MM.1S (cell line): ENCODE measurements at regions not wholly inside any gene's neighbourhood (a gene's known extent, or its start where the extent isn't known, plus 50 kb on each side); places are given as distances from the start of the nearest gene placed in this dataset.

Source experiments
- DNase-seq: peaks from one replicate; pipeline ENCODE4 v3.0.0-alpha.2; 2015
- H2AFZ ChIP-seq: fragments of 300-600 bp; sonication (generic); 2 replicates; pipeline ENCODE4 v1.6.0; 2016; ENCODE audit warnings: antibody characterized with exemption, low read length
- H3F3A ChIP-seq: fragments of 300-600 bp; sonication (generic); 2 replicates; pipeline ENCODE4 v1.6.1; 2016; ENCODE audit warnings: mild to moderate bottlenecking, antibody characterized with exemption, low read length, moderate library complexity, mixed read lengths; ENCODE audit not compliant: insufficient read depth
- H3K27ac ChIP-seq: fragments of 300-600 bp; sonication (generic); 2 replicates; pipeline ENCODE4 v1.5.1; 2016; ENCODE audit warnings: mild to moderate bottlenecking, low read length
- H3K27me3 ChIP-seq: fragments of 300-600 bp; sonication (generic); replicated peaks from 2 replicates; pipeline ENCODE4 v1.6.0; 2016; ENCODE audit warnings: low read length; ENCODE audit not compliant: insufficient read depth
- H3K36me3 ChIP-seq: fragments of 300-600 bp; sonication (generic); replicated peaks from 2 replicates; pipeline ENCODE4 v1.6.1; 2016; ENCODE audit warnings: mild to moderate bottlenecking, low read length, mixed read lengths; ENCODE audit not compliant: insufficient read depth
- H3K4me1 ChIP-seq: fragments of 300-600 bp; sonication (generic); 2 replicates; pipeline ENCODE4 v1.6.1; 2016; ENCODE audit warnings: low read length, mixed read lengths
- H3K4me2 ChIP-seq: fragments of 300-600 bp; sonication (generic); 2 replicates; pipeline ENCODE4 v1.6.0; 2016; ENCODE audit warnings: low read depth, low read length
- H3K4me3 ChIP-seq: fragments of 300-600 bp; sonication (generic); 2 replicates; pipeline ENCODE4 v1.5.1; 2016; ENCODE audit warnings: low read length, mixed read lengths
- H3K79me2 ChIP-seq: fragments of 300-600 bp; sonication (generic); 2 replicates; pipeline ENCODE4 v1.6.1; 2016; ENCODE audit warnings: mixed run types, low read length, mixed read lengths
- H3K9ac ChIP-seq: fragments of 300-600 bp; sonication (generic); 2 replicates; pipeline ENCODE4 v1.6.1; 2016; ENCODE audit warnings: low read length, mixed read lengths
- H3K9me2 ChIP-seq: fragments of 300-600 bp; sonication (generic); replicated peaks from 2 replicates; pipeline ENCODE4 v1.6.1; 2016; ENCODE audit warnings: mild to moderate bottlenecking, low read length, mixed read lengths; ENCODE audit not compliant: insufficient read depth
- H3K9me3 ChIP-seq: fragments of 300-600 bp; sonication (generic); replicated peaks from 2 replicates; pipeline ENCODE4 v1.6.1; 2016; ENCODE audit warnings: mild to moderate bottlenecking, low read length, mixed read lengths; ENCODE audit not compliant: insufficient read depth
- H4K20me1 ChIP-seq: fragments of 300-600 bp; sonication (generic); 2 replicates; pipeline ENCODE4 v1.6.1; 2016; ENCODE audit warnings: mild to moderate bottlenecking, low read length, moderate library complexity, mixed read lengths; ENCODE audit not compliant: insufficient read depth
- CTCF ChIP-seq: fragments of 300-600 bp; sonication (generic); IDR thresholded peaks from 2 replicates; pipeline ENCODE4 v1.5.1; 2016; ENCODE audit warnings: antibody characterized with exemption, low read length, mixed read lengths
- EZH2 ChIP-seq: fragments of 300-600 bp; sonication (generic); optimal IDR thresholded peaks from 2 replicates; pipeline ENCODE3; 2017; ENCODE audit warnings: low read depth, mild to moderate bottlenecking, antibody characterized with exemption, low read length, mixed read lengths
- EZH2phosphoT487 ChIP-seq: fragments of 300-600 bp; sonication (generic); IDR thresholded peaks from 2 replicates; pipeline ENCODE4 v1.6.1; 2018; ENCODE audit warnings: antibody characterized with exemption, low read length

- Histone ChIP-seq H3K27ac (no peak overlapping the region), H3K9me2 (no peaks in the 10 kb centered on the region), H3K79me2 (no peaks in the 10 kb centered on the region), H3K9ac (no peak overlapping the region), H3K4me2 (no peak overlapping the region), H3F3A (no peaks in the 10 kb centered on the region), H3K4me3 (no peak overlapping the region), H3K4me1 (no peaks in the 10 kb centered on the region), H3K9me3 (no peaks in the 10 kb centered on the region), H4K20me1 (no peaks in the 10 kb centered on the region), H3K36me3 (no peaks in the 10 kb centered on the region), H2AFZ (no peak overlapping the region), H3K27me3 (no peaks in the 10 kb centered on the region)
- no peak for DNase-seq
- TF ChIP-seq EZH2, result no peak
- no peak for TF ChIP-seq CTCF
Observed at GRCh38 chr1:114319418-114319817, 165.7 kb upstream of the SYT6 start.

GRCh38 chr1:114318961-114319360 lies 165.3 kb upstream of the SYT6 start:
- Histone ChIP-seq H3K9me2 (no peaks in the 10 kb centered on the region), H3K4me2 (no peak overlapping the region), H3F3A (no peaks in the 10 kb centered on the region), H4K20me1 (no peaks in the 10 kb centered on the region), H3K79me2 (no peaks in the 10 kb centered on the region), H3K27me3 (no peaks in the 10 kb centered on the region), H3K4me3 (no peak overlapping the region), H3K27ac (no peak overlapping the region), H3K4me1 (no peaks in the 10 kb centered on the region), H3K9me3 (no peaks in the 10 kb centered on the region), H3K9ac (no peak overlapping the region), H3K36me3 (no peaks in the 10 kb centered on the region), H2AFZ (no peak overlapping the region)
- DNase-seq, result no peak
- no peak for TF ChIP-seq EZH2
- TF ChIP-seq CTCF, result no peak
- no peak for TF ChIP-seq EZH2phosphoT487

GRCh38 chr1:114316204-114316603 lies 162.5 kb upstream of the SYT6 start:
- Histone ChIP-seq H3K9me3 (no peaks in the 10 kb centered on the region), H4K20me1 (no peaks in the 10 kb centered on the region), H3K9me2 (no peaks in the 10 kb centered on the region), H3F3A (no peaks in the 10 kb centered on the region), H3K4me3 (no peak overlapping the region), H2AFZ (no peak overlapping the region), H3K9ac (no peak overlapping the region), H3K36me3 (no peaks in the 10 kb centered on the region), H3K27me3 (no peaks in the 10 kb centered on the region), H3K4me2 (no peak overlapping the region), H3K79me2 (no peaks in the 10 kb centered on the region), H3K27ac (no peak overlapping the region), H3K4me1 (no peaks in the 10 kb centered on the region)
- TF ChIP-seq EZH2phosphoT487 (no peak), EZH2 (no peak), CTCF (no peak)
- no peak for DNase-seq

GRCh38 chr1:114315631-114316030 lies 162.0 kb upstream of the SYT6 start:
- Histone ChIP-seq H3K27ac (no peak overlapping the region), H2AFZ (no peak overlapping the region), H3K36me3 (no peaks in the 10 kb centered on the region), H3K4me2 (no peak overlapping the region), H4K20me1 (no peaks in the 10 kb centered on the region), H3K9me2 (no peaks in the 10 kb centered on the region), H3F3A (no peaks in the 10 kb centered on the region), H3K4me1 (no peaks in the 10 kb centered on the region), H3K4me3 (no peak overlapping the region), H3K9ac (no peak overlapping the region), H3K27me3 (no peaks in the 10 kb centered on the region), H3K9me3 (no peaks in the 10 kb centered on the region), H3K79me2 (no peaks in the 10 kb centered on the region)
- no peak for DNase-seq
- TF ChIP-seq EZH2phosphoT487 (no peak), EZH2 (no peak), CTCF (no peak)
